ENCODE measurements at regions not wholly inside any gene's neighbourhood (a gene's known extent, or its start where the extent isn't known, plus 50 kb on each side); places are given as distances from the start of the nearest gene placed in this dataset.
"Not testable (repeated sequence)": the region's sequence is repeated elsewhere in the genome, so short reads cannot be mapped to it uniquely, and the experiment has no call there.

DNA sequence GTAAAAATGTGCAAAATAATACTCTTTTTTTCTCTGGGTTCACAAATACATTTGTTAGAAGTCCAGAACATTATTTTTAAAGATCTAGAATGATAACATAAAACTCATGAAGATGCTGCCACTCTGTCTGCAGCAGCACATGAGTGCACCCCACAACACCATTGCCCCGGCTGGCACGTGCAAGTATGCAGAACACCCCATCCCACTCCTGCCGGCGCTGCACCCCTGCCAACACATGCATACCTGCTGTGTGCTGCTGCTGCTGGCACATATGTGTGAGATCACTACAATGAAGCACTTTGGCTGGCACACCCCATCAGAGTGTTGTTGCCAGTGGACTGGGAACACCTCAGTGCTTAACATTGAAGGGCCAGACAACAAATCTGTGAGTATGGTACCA, 129.1 kb downstream of the CCT8L2 start:
- TF ChIP-seq CTCF (IDR thresholded peaks at IDR 0.05; ENCODE audit: low read depth, low read length, poor library complexity, severe bottlenecking); EZH2phosphoT487 (IDR thresholded peaks at IDR 0.05; ENCODE audit: borderline replicate concordance, low read length): not testable (repeated sequence)
